Mesenteric fat pad (tissue), 1 donor: ENCODE measurements at regions not wholly inside any gene's neighbourhood (a gene's known extent, or its start where the extent isn't known, plus 50 kb on each side); places are given as distances from the start of the nearest gene placed in this dataset.

Source experiments
- DNase-seq: peaks from one replicate; pipeline ENCODE4 v3.0.0-alpha.2; 2020; ENCODE audit warnings: low spot score
- donor health status: DM: yes; HTN: yes; CAD: no.

GRCh38 chr9:101791938-101792337, 53.5 kb upstream of the GRIN3A start:
- no peak for DNase-seq

- no peak for DNase-seq
Measured at GRCh38 chr9:101791533-101791932, 53.1 kb upstream of the GRIN3A start.
